LNCaP clone FGC (cell line): ENCODE measurements at regions not wholly inside any gene's neighbourhood (a gene's known extent, or its start where the extent isn't known, plus 50 kb on each side); places are given as distances from the start of the nearest gene placed in this dataset.

Experiments used
- DNase-seq: peaks from one replicate; pipeline ENCODE4 v3.0.0-alpha.2; 2011; ENCODE audit warnings: low read depth
- H3K4me3 ChIP-seq: 2 replicates; pipeline ENCODE4 v1.5.1; 2011; ENCODE audit warnings: mild to moderate bottlenecking, low read depth, low read length, control low read depth
- TF ChIP-seq, protein P1 (sequence below): IDR thresholded peaks from 2 replicates; pipeline ENCODE4 v1.5.1; 2012; ENCODE audit warnings: mild to moderate bottlenecking; ENCODE audit not compliant: control insufficient read depth, insufficient read depth; ENCODE audit errors: extremely low read depth

DNA sequence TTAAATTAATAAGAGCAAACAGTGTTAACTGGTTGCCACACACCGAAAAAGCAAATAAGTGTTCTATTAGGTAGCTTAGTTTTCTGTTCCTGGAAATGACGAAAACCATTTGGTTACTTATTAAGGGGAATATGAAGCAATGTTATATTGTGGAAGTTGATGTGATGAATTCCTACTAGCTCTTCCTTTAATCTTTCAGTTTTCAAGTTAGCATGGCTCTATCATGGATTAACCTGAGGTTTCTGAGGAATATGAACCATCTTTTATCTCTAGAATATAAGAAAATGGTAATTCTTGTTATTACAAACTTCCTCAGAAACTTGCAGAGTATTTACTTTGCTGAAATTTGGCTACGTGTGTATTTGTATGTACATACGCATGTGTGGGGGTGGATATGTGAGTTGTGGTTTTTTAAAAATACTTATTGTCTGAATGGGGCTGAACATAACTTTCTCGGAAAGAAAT, 245.7 kb downstream of the KCNC2 start:
- DNase-seq, result no peak
- TF ChIP-seq, protein P1, sequence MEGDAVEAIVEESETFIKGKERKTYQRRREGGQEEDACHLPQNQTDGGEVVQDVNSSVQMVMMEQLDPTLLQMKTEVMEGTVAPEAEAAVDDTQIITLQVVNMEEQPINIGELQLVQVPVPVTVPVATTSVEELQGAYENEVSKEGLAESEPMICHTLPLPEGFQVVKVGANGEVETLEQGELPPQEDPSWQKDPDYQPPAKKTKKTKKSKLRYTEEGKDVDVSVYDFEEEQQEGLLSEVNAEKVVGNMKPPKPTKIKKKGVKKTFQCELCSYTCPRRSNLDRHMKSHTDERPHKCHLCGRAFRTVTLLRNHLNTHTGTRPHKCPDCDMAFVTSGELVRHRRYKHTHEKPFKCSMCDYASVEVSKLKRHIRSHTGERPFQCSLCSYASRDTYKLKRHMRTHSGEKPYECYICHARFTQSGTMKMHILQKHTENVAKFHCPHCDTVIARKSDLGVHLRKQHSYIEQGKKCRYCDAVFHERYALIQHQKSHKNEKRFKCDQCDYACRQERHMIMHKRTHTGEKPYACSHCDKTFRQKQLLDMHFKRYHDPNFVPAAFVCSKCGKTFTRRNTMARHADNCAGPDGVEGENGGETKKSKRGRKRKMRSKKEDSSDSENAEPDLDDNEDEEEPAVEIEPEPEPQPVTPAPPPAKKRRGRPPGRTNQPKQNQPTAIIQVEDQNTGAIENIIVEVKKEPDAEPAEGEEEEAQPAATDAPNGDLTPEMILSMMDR, result no peak
- H3K4me3 ChIP-seq, result no peak overlapping the region

GRCh38 chr12:74964390-74964789, 245.2 kb downstream of the KCNC2 start:
- TF ChIP-seq, protein P1, result no peak
- no peak for DNase-seq
- H3K4me3 ChIP-seq, result no peak overlapping the region

DNA sequence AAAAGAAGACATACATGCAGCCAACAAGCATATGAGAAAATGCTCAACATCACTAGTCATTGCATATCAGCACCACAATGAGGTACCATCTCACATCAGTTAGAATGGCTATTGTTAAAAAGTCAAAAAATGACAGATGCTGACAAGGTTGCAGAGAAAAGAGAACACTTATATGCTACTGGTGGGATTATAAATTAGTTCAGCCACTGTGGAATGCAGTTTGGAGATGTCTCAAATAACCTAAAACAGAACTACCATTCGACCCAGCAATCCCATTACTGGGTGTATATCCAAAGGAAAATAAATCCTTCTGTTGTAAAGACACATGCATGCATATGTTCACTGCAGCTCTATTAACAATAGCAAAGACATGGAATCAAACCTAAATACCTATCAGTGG, 238.4 kb downstream of the KCNC2 start:
- TF ChIP-seq, protein P1, result no peak
- no peak for DNase-seq
- no peak overlapping the region for H3K4me3 ChIP-seq

- TF ChIP-seq, protein P1, result no peak
- DNase-seq, result no peak
- H3K4me3 ChIP-seq, result no peak overlapping the region
Observed at GRCh38 chr12:74977832-74978481, 231.7 kb downstream of the KCNC2 start.

- TF ChIP-seq, protein P1, result no peak
- no peak overlapping the region for H3K4me3 ChIP-seq
- peak; percentile 100 for DNase-seq
Observed at GRCh38 chr12:74980510-74980909, 229.1 kb downstream of the KCNC2 start.

- peak; percentile 52 for DNase-seq
- H3K4me3 ChIP-seq, result no peak overlapping the region
- TF ChIP-seq, protein P1, result no peak
Observed at GRCh38 chr12:74981541-74981940, 228.1 kb downstream of the KCNC2 start.

- no peak overlapping the region for H3K4me3 ChIP-seq
- TF ChIP-seq, protein P1, result no peak
- no peak for DNase-seq
Observed at GRCh38 chr12:74983917-74984316, 225.7 kb downstream of the KCNC2 start.
